GM21825 (cell line): ENCODE measurements at regions not wholly inside any gene's neighbourhood (a gene's known extent, or its start where the extent isn't known, plus 50 kb on each side); places are given as distances from the start of the nearest gene placed in this dataset.

Source experiments
- ATAC-seq: cut with Tn5 transposase; IDR thresholded peaks from one replicate; pipeline ENCODE4 v1.9.1; 2021; ENCODE audit warnings: mild to moderate bottlenecking, moderate library complexity; ENCODE audit not compliant: unreplicated experiment

GRCh38 chr10:33126742-33127141 lies 168.7 kb upstream of the ITGB1 start:
- ATAC-seq: no peak

- ATAC-seq: no peak
Measured at GRCh38 chr10:33125522-33126517, 167.8 kb upstream of the ITGB1 start.

GRCh38 chr10:33125111-33125510 lies 167.1 kb upstream of the ITGB1 start:
- no peak for ATAC-seq

- ATAC-seq: no peak
Measured at GRCh38 chr10:33123680-33124079, 165.7 kb upstream of the ITGB1 start.

- ATAC-seq: no peak
Measured at GRCh38 chr10:33122014-33122809, 164.2 kb upstream of the ITGB1 start.

GRCh38 chr10:33120700-33121099 lies 162.7 kb upstream of the ITGB1 start:
- ATAC-seq: no peak

GRCh38 chr10:33120275-33120674 lies 162.2 kb upstream of the ITGB1 start:
- ATAC-seq: no peak

GRCh38 chr10:33117816-33118215 lies 159.8 kb upstream of the ITGB1 start:
- no peak for ATAC-seq

- no peak for ATAC-seq
Measured at GRCh38 chr10:33117230-33117629, 159.2 kb upstream of the ITGB1 start.

- no peak for ATAC-seq
Measured at GRCh38 chr10:33115738-33116719, 158.0 kb upstream of the ITGB1 start.

GRCh38 chr10:33114451-33114952 lies 156.5 kb upstream of the ITGB1 start:
- no peak for ATAC-seq

- no peak for ATAC-seq
Measured at GRCh38 chr10:33113466-33113865, 155.4 kb upstream of the ITGB1 start.

GRCh38 chr10:33112831-33113455 lies 154.9 kb upstream of the ITGB1 start:
- ATAC-seq: no peak

GRCh38 chr10:33111488-33112051 lies 153.5 kb upstream of the ITGB1 start:
- no peak for ATAC-seq

- no peak for ATAC-seq
Measured at GRCh38 chr10:33109788-33110469, 151.9 kb upstream of the ITGB1 start.

- ATAC-seq: no peak
Measured at GRCh38 chr10:33109384-33109783, 151.4 kb upstream of the ITGB1 start.

- ATAC-seq: no peak
Measured at GRCh38 chr10:33107953-33108352, 149.9 kb upstream of the ITGB1 start.

- no peak for ATAC-seq
Measured at GRCh38 chr10:33106767-33107166, 148.7 kb upstream of the ITGB1 start.

- ATAC-seq: no peak
Measured at GRCh38 chr10:33103863-33104379, 145.9 kb upstream of the ITGB1 start.
